Keratinocyte (primary cell): ENCODE measurements at regions not wholly inside any gene's neighbourhood (a gene's known extent, or its start where the extent isn't known, plus 50 kb on each side); places are given as distances from the start of the nearest gene placed in this dataset.

Source experiments
- CTCF ChIP-seq, 3 experiments: IDR thresholded peaks in 1 of 3; conservative IDR thresholded peaks in 1 of 3; optimal IDR thresholded peaks in 1 of 3; 2 replicates in 2 of 3; 3 replicates in 1 of 3; pipeline versions ENCODE3 to v1.5.1; 2011; ENCODE audit warnings: low read length in 3 of 3, mild to moderate bottlenecking in 3 of 3, moderate library complexity in 2 of 3, control low read depth in 1 of 3, inconsistent platforms in 1 of 3; ENCODE audit not compliant: insufficient read depth in 2 of 3; ENCODE audit errors: extremely low read depth in 1 of 3
- EZH2 ChIP-seq: IDR thresholded peaks from one replicate; pipeline ENCODE4 v1.6.1; 2012; ENCODE audit warnings: inconsistent platforms, mild to moderate bottlenecking, low read length, moderate library complexity

- TF ChIP-seq CTCF (optimal IDR thresholded peaks at IDR 0.05 in 1 of 3, IDR thresholded peaks at IDR 0.05 in 1 of 3, conservative IDR thresholded peaks at IDR 0.05 in 1 of 3; ENCODE audit: extremely low read depth in 1 of 3, insufficient read depth in 2 of 3, low read length in 3 of 3) (no peak), EZH2 (no peak)
Measured at GRCh38 chr5:11992518-11992917, 88.3 kb upstream of the CTNND2 start.
